NCI-H748 (cell line): ENCODE measurements at regions not wholly inside any gene's neighbourhood (a gene's known extent, or its start where the extent isn't known, plus 50 kb on each side); places are given as distances from the start of the nearest gene placed in this dataset.

Experiments used
- DNase-seq: peaks from one replicate; lab custom pipeline; 2025; ENCODE audit not compliant: unreplicated experiment; lab: John Stamatoyannopoulos, UW

DNA sequence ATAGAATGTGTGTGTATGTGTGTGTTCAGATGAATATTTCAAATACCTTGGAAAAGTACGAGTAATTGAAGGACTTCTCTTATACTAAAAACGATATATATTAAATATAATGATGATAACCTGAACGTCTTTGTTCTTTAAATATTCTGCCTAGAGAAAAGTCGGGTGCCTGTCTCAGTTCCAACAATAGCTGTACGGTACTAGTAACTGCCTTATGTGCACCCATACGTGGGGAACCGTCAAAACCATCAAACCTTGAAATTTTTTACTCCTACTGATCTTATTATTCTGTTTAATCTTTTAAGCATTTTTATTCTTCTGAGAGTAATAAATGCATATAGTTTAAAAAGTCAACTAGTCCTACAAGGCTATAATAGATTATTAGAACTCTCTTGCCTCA lies 1045.7 kb downstream of the C4orf33 start:
- DNase-seq, result no peak

GRCh38 chr4:130143656-130144055 lies 1047.7 kb downstream of the C4orf33 start:
- DNase-seq, result no peak

DNA sequence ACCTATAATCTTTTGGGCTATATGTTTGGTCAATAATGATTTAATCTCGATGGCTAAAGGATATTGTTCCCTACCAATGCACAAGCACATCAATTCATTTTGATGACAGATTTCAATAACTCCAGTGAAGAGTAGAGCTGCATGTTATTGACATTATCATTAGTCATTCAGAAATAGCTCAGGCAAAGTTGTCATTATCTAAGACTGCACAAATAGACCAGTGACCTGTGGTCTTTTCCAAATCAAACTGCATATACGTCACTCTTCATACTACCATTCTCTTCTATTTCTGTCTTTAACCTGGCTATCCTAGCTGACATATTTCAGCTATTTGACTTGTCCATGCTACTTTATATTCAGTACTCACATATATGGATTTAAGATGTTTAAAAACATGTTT lies 1050.8 kb downstream of the C4orf33 start:
- DNase-seq, result peak; percentile 74

GRCh38 chr4:130147641-130148040 lies 1051.7 kb downstream of the C4orf33 start:
- peak; percentile 79 for DNase-seq

DNA sequence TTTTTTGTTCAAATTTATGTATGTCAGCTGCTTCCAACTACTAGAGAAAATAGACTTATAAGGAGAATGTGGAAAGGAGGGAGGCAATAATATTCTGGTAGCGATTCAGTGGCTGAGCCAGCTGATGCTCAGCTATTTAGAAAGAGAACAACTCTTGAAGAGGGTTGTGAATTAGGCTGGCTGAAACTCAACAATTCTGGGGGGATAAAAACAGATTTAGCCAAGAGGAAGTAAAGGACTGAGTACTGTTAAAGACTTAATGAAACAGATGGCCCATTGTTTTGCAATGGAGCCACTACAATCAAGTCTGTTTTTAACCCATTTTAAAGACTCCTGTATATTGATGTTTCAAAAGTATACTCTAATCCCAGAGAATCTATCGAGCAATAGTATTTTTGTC lies 1058.9 kb downstream of the C4orf33 start:
- DNase-seq, result no peak

DNA sequence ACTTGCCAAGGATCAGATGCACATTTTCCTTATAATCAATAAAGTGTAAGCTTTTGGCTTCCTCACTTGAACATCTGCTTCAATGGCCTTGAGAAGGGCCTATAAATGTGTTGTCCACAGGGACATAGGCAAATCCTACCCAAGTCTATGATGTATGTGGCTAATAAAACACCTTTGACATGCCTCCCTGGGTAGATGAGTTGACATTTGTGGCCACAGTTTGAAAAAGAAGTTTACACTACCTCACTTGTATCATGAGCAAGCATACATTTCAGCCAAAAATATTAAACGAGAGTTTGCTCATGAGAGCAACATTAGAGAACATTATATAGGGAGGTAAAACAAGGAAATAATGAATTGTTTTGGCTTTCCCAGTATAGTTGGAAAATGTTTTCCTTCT lies 1067.7 kb downstream of the C4orf33 start:
- DNase-seq, result no peak

DNA sequence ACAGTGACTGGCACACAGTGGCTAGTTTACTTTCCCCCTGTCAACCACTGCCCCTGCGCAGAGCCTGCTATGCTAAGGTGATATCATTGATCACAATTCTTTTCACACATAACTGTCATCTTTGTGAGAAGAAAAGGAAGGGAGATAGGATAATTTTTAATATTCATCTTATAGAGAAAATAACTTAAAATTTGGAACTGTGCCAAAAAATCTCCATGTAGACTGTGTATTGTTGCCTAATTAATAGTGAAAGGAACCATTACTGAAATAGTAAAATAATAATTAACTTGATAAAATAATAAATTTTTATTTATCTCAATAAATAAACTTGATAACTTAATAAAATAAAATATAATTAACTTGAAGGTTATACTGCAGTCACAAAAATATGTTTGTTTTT lies 1069.4 kb downstream of the C4orf33 start:
- no peak for DNase-seq

DNA sequence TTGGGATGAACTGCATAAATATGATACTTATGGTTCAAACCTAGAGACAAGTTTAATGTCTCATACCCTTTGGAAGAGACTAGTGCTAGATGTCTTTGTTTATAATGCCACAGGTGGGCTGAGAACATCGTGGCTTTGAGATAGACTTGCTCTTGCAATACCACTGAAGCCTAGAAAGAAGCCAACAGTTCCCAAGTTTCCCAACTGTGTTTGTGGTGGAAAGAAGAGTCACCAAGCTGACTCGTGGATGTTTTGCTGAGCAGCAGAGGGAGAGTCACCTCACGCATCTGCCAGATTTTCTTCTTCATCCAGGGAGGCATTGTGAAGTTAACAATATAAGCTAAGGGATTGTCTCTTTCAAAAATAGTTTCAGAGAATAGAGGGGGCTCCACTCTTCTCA lies 1076.2 kb downstream of the C4orf33 start:
- no peak for DNase-seq

- no peak for DNase-seq
Measured at GRCh38 chr4:130178106-130178505, 1082.2 kb downstream of the C4orf33 start.

GRCh38 chr4:130183096-130183495 lies 1087.1 kb downstream of the C4orf33 start:
- DNase-seq, result no peak

DNA sequence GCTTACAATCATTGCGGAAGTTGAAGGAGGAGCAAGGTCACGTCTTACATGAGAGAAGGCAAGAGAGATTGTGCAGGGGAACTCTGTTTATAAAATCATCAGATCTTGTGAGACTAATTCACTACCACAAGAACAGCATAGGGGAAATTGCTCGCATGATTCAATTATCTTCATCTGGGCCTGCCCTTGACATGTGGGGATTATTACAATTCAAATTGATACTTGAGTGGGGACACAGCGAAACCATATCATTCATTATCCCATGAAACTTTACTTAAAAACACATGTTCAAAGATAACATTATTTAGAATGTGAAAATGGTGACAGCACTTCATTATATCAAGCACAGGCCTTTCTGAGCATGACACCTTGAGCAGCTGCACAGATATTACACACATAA lies 1087.8 kb downstream of the C4orf33 start:
- no peak for DNase-seq

GRCh38 chr4:130185123-130185522 lies 1089.2 kb downstream of the C4orf33 start:
- no peak for DNase-seq

- no peak for DNase-seq
Measured at GRCh38 chr4:130186931-130187330, 1091.0 kb downstream of the C4orf33 start.

- no peak for DNase-seq
Measured at GRCh38 chr4:130187587-130187986, 1091.6 kb downstream of the C4orf33 start.

GRCh38 chr4:130192787-130193186 lies 1096.8 kb downstream of the C4orf33 start:
- no peak for DNase-seq

- DNase-seq, result peak; percentile 69
Measured at GRCh38 chr4:130197946-130198345, 1102.0 kb downstream of the C4orf33 start.

DNA sequence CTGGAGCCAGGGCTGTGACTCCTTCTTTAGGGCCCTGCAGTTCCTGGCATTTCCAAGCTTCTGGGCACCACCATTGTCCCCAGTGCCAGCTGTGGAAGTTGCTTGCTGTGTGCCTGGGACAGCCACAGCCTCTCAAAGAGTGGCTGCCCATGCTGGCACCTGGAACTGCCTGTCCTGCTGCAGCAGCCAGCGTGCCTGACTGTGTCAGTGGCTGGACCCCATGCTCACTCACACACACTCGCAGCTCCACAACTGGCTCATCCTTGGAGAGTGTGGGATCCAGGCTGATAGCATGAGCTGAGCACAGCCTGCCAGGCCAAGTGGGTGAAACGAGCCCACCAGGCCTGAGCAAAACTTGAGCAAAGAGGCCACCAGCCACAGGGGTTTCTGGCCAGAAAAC lies 1107.6 kb downstream of the C4orf33 start:
- no peak for DNase-seq

DNA sequence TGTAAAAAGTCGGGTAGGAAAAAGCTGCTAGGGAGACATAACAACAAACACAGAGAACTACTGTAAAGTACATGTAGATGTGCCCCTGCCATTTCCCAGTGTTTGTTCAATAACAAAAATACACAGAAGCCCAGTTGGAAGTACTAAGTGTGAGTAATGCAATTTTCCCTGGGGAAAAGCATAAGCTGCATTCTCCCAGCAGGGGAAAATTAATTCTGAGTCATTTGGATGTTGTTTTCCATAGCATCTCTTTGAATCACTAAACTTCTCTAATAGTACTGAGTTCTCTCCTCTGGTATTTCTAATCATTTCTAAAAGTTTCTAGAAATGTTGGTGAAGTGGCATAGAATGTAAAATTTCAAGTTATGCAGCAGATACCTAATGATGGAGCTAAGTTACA lies 1114.9 kb downstream of the C4orf33 start:
- peak; percentile 56 for DNase-seq

- no peak for DNase-seq
Measured at GRCh38 chr4:130214268-130214667, 1118.3 kb downstream of the C4orf33 start.

GRCh38 chr4:130233377-130234047 lies 1137.6 kb downstream of the C4orf33 start:
- no peak for DNase-seq

GRCh38 chr4:130238121-130238520 lies 1142.2 kb downstream of the C4orf33 start:
- DNase-seq, result peak; percentile 3

DNA sequence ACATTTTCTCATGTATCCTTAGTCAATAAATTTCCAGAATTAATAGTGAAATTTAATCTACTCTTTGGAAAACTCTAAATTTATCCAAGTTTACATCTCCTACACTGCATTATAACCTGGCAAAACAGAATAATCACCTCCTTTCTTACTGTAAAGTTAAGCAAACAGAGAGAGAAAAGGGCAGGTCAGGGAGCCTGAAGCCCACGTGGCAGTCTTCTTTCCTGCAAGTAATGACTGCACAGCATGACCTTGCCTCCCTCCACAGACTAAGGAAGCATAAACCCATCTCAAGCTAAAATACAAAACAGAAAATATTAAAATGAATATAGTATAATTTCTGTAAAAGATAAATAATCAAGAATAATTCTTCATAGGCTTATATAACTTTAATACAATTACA lies 1153.0 kb downstream of the C4orf33 start:
- DNase-seq, result no peak

- DNase-seq, result no peak
Measured at GRCh38 chr4:130257271-130257670, 1161.3 kb downstream of the C4orf33 start.
